SIG-M5 treated with dmso at 0.1 percent for 504 hours (cell line): ENCODE measurements at regions not wholly inside any gene's neighbourhood (a gene's known extent, or its start where the extent isn't known, plus 50 kb on each side); places are given as distances from the start of the nearest gene placed in this dataset.
A peak's percentile ranks its signal among the peaks of the same experiment; 100 is the strongest.

Experiments
- DNase-seq: peaks from one replicate; lab custom pipeline; 2025; ENCODE audit not compliant: unreplicated experiment; lab: John Stamatoyannopoulos, UW

DNA sequence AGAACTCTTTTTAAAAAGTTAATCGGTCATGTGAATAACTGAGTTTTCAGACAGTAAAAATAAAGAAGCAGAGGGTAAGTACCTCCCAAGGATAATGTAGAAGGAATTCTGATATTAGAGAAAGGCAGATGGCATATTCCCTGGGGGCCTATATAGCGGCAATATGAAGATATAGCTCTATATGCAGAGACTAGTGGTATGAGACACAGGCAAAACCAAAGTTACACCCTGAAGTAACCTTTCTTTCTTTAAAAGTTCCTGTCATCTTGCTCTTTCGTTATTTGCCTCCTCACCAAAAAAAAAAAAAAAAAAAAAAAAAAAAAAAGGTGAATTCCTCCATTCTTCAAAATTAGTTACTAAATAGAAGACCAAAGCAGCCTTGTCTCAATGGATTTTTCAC, 76.2 kb upstream of the ARHGAP32 start:
- no peak for DNase-seq

DNA sequence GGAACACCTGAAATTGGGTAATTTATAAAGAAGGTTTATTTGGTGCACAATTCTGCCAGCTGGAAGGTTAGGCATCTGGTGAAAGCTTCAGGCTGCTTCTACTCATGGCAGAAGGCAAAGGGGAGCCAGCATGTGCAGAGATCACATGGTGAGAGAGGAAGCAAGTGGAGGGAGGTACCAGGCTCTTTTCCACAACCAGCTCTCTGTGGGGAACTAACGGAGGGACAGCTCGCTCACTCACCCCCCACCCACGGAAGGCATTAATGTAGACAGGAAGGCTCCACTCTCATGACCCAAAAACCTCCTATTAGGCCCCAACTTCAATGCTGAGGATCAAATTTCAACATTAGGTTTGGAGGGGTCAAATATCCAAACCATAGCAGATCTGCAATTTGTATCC, 75.6 kb upstream of the ARHGAP32 start:
- no peak for DNase-seq

DNA sequence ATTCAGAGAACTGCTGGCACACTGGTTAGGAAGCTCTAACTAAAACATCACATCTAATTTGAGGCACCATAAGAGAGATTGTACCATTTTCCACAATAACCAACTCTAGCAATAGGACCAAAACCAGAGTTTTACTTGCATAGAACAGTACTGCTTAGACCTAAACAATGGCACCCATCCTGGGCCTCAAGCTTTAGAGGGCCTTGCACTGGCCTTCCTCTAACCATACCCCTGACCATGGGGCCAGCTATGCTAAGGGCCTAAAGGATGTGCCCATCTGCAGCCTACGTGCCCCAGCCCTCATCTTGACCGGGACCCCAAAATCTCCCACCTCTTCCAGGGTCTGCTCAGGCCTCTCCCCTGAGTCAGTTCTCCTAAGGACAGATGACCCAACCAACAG, 74.4 kb upstream of the ARHGAP32 start:
- DNase-seq, result no peak

DNA sequence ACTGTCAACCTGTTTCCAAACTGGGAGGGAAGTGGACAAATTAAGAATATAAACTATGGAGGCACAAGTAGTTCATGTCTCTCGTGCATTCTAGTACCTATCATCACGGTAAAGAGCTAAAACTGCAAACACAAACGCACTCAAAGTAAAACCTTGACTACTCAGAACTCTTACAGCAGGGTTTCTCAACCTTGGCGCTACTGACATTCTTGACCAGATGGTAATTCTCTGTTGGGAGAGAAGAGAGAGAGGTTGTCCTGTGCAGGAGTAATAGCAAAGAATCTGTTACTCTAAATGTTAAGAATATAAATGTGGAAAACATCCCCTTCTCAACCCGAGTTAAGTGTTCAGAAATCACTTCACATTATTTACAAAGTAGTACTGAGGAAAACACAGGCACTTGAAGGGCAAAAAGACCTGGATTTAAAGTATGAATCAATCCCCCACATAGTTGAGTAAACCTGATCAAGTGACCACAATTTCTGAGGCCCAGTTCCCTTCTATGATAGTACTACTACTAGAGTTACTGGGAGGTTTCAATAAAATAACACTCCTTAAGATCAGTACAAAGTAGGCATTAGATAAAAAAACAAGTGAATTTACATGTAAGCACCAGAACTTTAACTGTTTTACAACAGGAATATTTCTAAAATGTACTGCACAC, 73.1 kb upstream of the ARHGAP32 start:
- no peak for DNase-seq

DNA sequence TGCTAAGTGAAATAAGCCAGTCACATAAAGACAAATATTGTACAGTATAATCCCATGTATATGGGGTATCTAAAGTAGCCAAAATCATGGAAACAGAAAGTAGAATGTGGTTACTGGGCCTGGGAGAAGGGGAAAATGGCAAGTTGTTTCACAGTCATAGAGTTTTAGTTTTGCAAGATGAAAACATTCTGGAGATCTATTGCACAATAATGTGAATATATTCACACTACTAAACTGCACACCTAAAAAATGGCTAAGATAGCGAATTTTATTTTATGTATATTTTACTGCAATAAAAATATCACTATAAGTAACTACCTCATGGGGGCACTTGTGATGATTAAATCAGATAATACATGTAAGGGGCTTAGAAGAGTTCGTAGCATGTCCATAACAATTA, 72.0 kb upstream of the ARHGAP32 start:
- no peak for DNase-seq

DNA sequence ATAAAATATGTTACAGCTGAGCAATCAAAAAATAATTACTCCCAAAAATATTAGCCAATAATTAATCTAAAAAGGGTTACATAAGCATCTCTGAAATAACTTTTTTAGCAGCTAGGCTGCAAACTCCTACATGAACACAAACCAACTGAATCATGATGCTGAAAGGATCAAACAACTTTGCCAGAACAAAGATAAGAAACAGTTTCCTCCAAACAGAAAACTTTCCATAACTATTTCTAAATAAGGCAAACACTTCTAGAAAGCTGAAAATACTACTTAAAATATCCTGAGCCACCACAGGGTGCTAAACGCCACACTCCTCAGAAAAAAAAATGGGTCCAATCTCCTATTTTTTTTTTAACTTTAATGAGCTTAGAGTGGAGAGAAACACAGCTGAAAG, 68.6 kb upstream of the ARHGAP32 start:
- DNase-seq, result no peak

DNA sequence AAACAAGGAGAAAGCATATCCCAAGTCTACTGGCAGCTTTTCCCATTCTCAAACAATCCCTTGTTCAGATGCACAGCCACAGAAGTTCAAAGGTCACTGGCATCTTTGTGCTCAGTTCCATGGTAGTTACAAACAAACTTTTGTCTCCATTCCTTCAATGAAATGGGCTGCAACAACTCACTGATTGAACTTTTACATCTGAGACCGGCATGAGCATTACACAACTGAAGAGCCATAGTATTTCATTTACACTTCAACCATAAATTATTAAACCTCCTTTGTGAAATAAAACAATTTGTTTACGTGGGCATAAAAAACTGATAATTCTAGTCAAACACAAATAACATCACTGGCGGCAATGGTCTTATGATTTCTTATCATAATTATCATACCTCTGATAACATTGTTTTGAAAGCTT, 67.8 kb upstream of the ARHGAP32 start:
- DNase-seq, result no peak

DNA sequence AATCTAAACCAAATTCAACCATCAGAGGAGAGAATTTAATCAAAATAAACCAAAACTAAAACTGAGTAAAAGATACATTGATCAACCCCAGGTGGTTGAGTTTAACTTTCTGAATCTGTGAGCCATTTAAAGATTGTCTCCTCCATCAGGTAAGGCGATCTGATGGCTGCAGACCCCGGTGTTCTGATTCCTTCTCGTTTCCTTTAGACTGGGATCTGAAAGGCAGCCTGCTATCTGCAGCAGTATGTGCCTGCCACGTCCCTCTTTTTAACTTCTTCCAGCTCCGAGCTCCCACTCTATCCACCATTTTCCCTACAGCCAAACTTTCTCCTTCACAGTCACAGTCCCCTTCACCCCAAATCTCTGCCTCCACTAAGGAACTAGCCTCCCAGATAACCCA, 66.1 kb upstream of the ARHGAP32 start:
- no peak for DNase-seq

DNA sequence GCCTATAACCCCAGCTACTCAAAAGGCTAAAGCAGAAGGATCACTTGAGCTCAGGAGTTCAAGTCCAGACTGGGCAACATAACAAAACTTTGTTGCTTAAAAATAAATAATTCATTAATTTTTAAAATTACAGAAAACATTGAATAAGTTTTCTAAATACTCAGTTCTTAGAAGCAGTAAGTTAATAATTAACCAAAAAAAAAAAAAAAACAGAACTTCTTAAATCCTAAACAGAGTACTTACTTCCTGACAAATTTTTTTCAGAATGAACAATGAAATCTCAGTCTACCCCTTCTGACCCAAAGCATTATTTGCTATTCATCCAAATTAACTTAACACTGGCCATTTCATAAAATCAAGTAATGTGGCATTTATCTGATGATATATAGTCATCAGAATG, 65.4 kb upstream of the ARHGAP32 start:
- DNase-seq, result no peak

DNA sequence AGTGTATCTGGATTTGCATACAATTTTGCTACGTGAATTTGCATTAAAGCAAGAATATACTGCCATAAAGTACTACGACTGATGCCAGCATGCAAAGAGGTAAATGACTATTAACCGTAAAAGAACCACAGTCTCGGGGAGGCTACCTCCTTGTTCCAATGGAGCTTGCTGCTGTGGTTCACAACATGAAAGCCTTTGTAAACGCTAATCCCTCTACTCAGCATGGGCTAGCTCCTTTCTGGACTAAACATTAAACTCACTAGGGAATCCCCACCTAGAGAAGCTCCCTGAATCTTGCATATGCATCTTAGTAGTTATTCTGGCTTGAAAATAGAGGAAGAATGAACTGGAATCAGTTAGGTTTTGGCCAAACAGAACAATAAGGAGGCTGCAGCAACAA, 60.5 kb upstream of the ARHGAP32 start:
- no peak for DNase-seq

DNA sequence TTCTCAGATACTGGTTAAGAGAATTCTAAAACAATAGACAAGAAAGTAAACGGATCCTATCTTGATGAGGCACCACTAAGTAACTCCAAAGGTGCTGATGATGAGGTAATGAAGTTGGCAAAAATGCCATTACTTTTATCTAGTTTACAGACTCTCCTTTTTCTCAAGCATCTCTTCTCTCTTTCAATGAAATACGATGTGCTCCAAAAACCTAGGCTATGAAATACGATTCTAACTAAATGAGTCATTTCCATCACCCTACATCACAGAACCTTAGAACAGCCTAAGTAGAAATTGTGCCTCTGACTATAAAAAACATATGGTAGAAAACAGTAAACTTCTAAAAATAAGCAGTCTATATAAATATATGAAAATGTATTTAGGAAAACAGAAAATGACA, 58.9 kb upstream of the ARHGAP32 start:
- DNase-seq, result no peak

DNA sequence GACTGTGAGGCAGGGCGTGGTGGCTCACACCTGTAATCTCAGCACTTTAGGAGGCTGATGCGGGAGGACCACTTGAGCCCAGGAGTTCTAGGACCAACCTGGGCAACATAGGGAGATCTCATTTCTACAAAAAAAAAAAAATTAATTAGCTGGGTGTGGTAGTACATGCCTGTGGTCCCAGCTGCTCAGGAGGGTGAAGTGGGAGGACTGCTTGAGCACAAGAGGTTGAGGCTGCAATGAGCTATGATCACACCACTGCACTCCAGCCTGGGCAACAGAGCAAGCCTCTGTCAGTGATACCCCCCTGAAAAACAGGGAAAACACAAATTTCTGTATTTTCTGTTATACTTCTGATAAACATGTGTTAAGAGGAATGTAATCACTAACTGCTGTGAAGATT, 57.8 kb upstream of the ARHGAP32 start:
- no peak for DNase-seq

DNA sequence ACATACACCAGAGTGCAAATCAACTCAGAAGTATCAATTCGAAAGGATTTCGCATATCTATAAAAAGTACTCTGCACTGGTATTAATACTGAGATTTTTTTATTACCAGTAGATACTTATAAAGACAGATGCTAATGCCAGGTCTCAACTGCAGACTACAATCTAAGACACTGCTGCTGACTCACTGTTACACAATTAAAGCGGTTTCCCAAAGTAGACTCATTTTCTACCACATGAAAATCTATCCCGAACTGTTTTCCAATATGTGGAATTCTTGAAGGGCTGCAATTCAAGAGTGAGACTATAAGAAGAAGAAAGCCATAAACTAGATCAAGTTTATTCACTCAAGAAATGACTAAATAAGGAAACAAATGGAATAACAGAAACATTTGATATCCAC, 57.2 kb upstream of the ARHGAP32 start:
- no peak for DNase-seq

DNA sequence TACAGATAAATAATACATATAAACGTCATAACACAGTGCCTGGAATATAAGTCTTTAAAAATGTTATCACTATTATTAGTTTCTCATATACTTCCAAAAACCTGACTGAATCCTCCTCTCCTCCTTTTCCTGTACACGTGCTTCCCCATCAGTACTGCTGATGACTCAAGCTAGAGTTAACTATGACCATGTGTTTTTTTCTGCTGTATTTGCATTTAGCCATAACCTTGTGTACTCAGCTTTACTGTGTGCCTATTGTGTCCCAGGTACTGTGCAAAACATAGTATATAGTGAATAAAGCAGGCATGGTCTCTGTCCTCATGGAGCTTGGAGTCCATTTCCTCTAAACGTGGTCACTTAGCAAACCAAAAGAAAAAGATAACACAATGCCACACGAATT, 56.5 kb upstream of the ARHGAP32 start:
- DNase-seq, result no peak

DNA sequence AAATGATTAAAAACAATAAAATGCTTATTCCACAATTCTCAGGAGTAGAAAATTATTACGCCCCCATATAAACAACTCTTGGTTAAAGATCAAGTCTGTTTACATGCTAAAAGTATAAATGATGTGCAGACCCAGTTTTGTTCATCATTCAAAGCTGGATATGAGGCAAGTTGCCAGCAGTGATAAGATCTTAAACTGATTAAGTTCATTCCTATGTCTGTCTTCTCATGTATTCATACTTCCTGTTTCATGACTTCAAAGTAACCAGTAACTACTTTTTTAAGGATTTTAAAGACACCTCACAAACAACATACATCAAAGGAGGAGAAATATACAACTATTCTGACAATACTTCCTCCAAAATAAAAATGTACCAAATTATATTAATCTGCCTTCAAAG, 55.0 kb upstream of the ARHGAP32 start:
- no peak for DNase-seq

DNA sequence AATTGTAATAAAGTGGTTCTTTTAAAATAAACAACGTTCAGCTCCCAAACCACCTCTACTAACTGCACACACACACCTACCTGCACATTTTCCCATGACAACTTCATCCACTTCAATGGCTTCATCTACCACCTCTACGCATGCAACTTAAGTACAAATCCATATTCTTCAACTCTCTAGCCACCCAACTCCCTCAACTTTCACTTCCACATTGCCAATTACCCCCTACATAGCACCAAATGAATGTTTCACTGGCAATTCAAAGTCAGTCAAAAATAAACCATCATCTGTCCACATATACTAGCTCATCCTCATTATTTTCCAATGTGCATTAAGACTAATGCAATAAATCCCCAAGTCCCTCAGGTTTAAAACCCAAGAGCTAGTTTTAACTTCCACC, 50.7 kb upstream of the ARHGAP32 start:
- peak; percentile 21 for DNase-seq
